PC-3 (cell line): ENCODE measurements at regions not wholly inside any gene's neighbourhood (a gene's known extent, or its start where the extent isn't known, plus 50 kb on each side); places are given as distances from the start of the nearest gene placed in this dataset.

Experiments
- CTCF ChIP-seq: fragments of 300-600 bp; sonication (generic); conservative IDR thresholded peaks from 2 replicates; pipeline ENCODE4 v1.5.1; 2017; ENCODE audit warnings: antibody characterized with exemption, low read depth, mild to moderate bottlenecking, low read length
- EZH2 ChIP-seq: fragments of 300-600 bp; sonication (generic); IDR thresholded peaks from one replicate; pipeline ENCODE4 v1.6.1; 2017; ENCODE audit warnings: antibody characterized with exemption, mild to moderate bottlenecking, low read length; ENCODE audit not compliant: unreplicated experiment
- EZH2phosphoT487 ChIP-seq: fragments of 300-600 bp; sonication (generic); IDR thresholded peaks from 2 replicates; pipeline ENCODE4 v1.6.1; 2018; ENCODE audit warnings: mild to moderate bottlenecking, antibody characterized with exemption, low read length, borderline replicate concordance

GRCh38 chr13:63112799-63113395 lies 1697.2 kb upstream of the PCDH20 start:
- TF ChIP-seq CTCF: no peak
- TF ChIP-seq EZH2: no peak
- no peak for TF ChIP-seq EZH2phosphoT487
